HEK293T (cell line): ENCODE measurements at regions not wholly inside any gene's neighbourhood (a gene's known extent, or its start where the extent isn't known, plus 50 kb on each side); places are given as distances from the start of the nearest gene placed in this dataset.

Experiments used
- CTCF ChIA-PET: fragments of 350-600 bp; formaldehyde crosslinking; extraction: SDS; loops from one replicate; lab custom pipeline; 2021; ENCODE audit warnings: antibody characterized with exemption, inconsistent platforms; lab: Yijun Ruan, JAX
- POLR2A ChIA-PET: fragments of 350-600 bp; formaldehyde crosslinking; extraction: SDS; loops from one replicate; lab custom pipeline; 2020; ENCODE audit warnings: antibody characterized with exemption, inconsistent platforms; lab: Yijun Ruan, JAX
- DNase-seq: peaks from one replicate; pipeline ENCODE4 v3.0.0; 2012; ENCODE audit warnings: mixed read lengths; ENCODE audit errors: extremely low spot score
- ARNT ChIP-seq: fragments of 450-650 bp; IDR thresholded peaks from 2 replicates; pipeline ENCODE4 v1.6.1; 2017; ENCODE audit warnings: mild to moderate bottlenecking
- BHLHE40 ChIP-seq: fragments of 450-650 bp; IDR thresholded peaks from 2 replicates; pipeline ENCODE4 v1.6.1; 2016; ENCODE audit warnings: mild to moderate bottlenecking, moderate library complexity, borderline replicate concordance
- CTBP1 ChIP-seq: fragments of 450-650 bp; IDR thresholded peaks from 2 replicates; pipeline ENCODE4 v1.6.1; 2016; ENCODE audit warnings: borderline replicate concordance
- ELF4 ChIP-seq: fragments of 450-650 bp; IDR thresholded peaks from 2 replicates; pipeline ENCODE4 v1.6.1; 2017; ENCODE audit warnings: antibody characterized with exemption
- FOXA1 ChIP-seq: fragments of 450-650 bp; IDR thresholded peaks from 2 replicates; pipeline ENCODE4 v1.6.1; 2016; ENCODE audit warnings: mild to moderate bottlenecking
- FOXK2 ChIP-seq: fragments of 450-650 bp; IDR thresholded peaks from 2 replicates; pipeline ENCODE4 v1.6.1; 2016; ENCODE audit warnings: mild to moderate bottlenecking
- FOXM1 ChIP-seq: fragments of 450-650 bp; IDR thresholded peaks from 2 replicates; pipeline ENCODE4 v1.6.1; 2017; ENCODE audit warnings: mild to moderate bottlenecking, borderline replicate concordance
- HDGF ChIP-seq: fragments of 450-650 bp; IDR thresholded peaks from 2 replicates; pipeline ENCODE4 v1.6.1; 2017; ENCODE audit warnings: antibody characterized with exemption, borderline replicate concordance
- L3MBTL2 ChIP-seq: fragments of 450-650 bp; conservative IDR thresholded peaks from 2 replicates; pipeline ENCODE4 v1.6.1; 2016; ENCODE audit warnings: mild to moderate bottlenecking
- LEF1 ChIP-seq: fragments of 450-650 bp; IDR thresholded peaks from 2 replicates; pipeline ENCODE4 v1.6.1; 2017; ENCODE audit warnings: mild to moderate bottlenecking, borderline replicate concordance
- NFRKB ChIP-seq: fragments of 450-650 bp; IDR thresholded peaks from 2 replicates; pipeline ENCODE4 v1.6.1; 2016; ENCODE audit warnings: mild to moderate bottlenecking, moderate library complexity
- PKNOX1 ChIP-seq: fragments of 450-650 bp; IDR thresholded peaks from 2 replicates; pipeline ENCODE4 v1.6.1; 2016
- SP1 ChIP-seq: fragments of 450-650 bp; IDR thresholded peaks from 2 replicates; pipeline ENCODE4 v1.6.1; 2017
- SUZ12 ChIP-seq: fragments of 450-650 bp; IDR thresholded peaks from 2 replicates; pipeline ENCODE4 v1.6.1; 2016; ENCODE audit warnings: mild to moderate bottlenecking
- TARDBP ChIP-seq: fragments of 450-650 bp; IDR thresholded peaks from 2 replicates; pipeline ENCODE4 v1.6.1; 2016
- ZNF384 ChIP-seq: fragments of 450-650 bp; IDR thresholded peaks from 2 replicates; pipeline ENCODE4 v1.6.1; 2016

- ChIA-PET POLR2A (no interaction called here), CTCF (no interaction called here)
- DNase-seq, result no peak
- TF ChIP-seq FOXM1 (no peak), BHLHE40 (no peak), PKNOX1 (no peak), ARNT (no peak), TARDBP (no peak), ZNF384 (no peak), FOXA1 (no peak), L3MBTL2 (no peak), SUZ12 (no peak), FOXK2 (no peak), SP1 (no peak), HDGF (no peak)
Measured at GRCh38 chr2:48883661-48884060, 128.1 kb upstream of the LHCGR start.

- TF ChIP-seq SUZ12, result no peak
- no peak for TF ChIP-seq L3MBTL2
- no peak for TF ChIP-seq SP1
- TF ChIP-seq FOXK2, result no peak
- TF ChIP-seq TARDBP, result no peak
- TF ChIP-seq ELF4, result no peak
- no peak for TF ChIP-seq BHLHE40
- no peak for TF ChIP-seq PKNOX1
- no peak for TF ChIP-seq FOXM1
- no peak for TF ChIP-seq CTBP1
- no peak for TF ChIP-seq ARNT
- no peak for TF ChIP-seq HDGF
- CTCF ChIA-PET, result no interaction called here
- POLR2A ChIA-PET, result no interaction called here
- no peak for DNase-seq
Measured at GRCh38 chr2:48874282-48874681, 118.8 kb upstream of the LHCGR start.

GRCh38 chr2:48873666-48874065, 118.1 kb upstream of the LHCGR start:
- DNase-seq, result no peak
- ChIA-PET CTCF (no interaction called here), POLR2A (no interaction called here)
- TF ChIP-seq ARNT (no peak), NFRKB (no peak), FOXK2 (no peak), PKNOX1 (no peak), FOXA1 (no peak), BHLHE40 (no peak), TARDBP (no peak), FOXM1 (no peak), ZNF384 (no peak), SP1 (no peak), ELF4 (no peak), HDGF (no peak), L3MBTL2 (no peak), LEF1 (no peak)

DNA sequence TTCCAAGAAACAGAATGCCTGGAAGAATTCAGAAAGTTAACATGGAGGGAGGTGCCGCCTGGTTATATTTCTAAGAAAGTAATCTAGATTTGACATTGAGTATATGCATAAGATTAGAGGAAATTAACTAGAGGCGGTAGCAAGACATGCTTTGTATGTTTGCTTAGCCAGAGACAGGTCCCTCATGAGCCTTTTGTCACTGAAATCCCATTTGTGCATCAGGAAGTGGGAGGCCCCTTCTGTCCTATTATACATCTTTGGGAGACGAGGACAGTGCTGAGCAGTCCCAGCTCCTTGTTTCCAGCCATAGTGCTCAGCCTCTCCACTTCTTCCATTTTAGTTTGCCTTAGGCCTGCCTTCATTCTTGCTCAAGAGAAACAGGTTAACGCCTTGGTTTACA, 115.4 kb upstream of the LHCGR start:
- ChIA-PET CTCF (no interaction called here), POLR2A (no interaction called here)
- no peak for DNase-seq
- TF ChIP-seq FOXA1, result no peak
- TF ChIP-seq CTBP1, result no peak
- TF ChIP-seq ARNT, result no peak

GRCh38 chr2:48870503-48870902, 115.0 kb upstream of the LHCGR start:
- no peak for DNase-seq
- POLR2A ChIA-PET, result no interaction called here
- CTCF ChIA-PET, result no interaction called here
- no peak for TF ChIP-seq HDGF
- TF ChIP-seq SUZ12, result no peak
- TF ChIP-seq FOXA1, result no peak

DNA sequence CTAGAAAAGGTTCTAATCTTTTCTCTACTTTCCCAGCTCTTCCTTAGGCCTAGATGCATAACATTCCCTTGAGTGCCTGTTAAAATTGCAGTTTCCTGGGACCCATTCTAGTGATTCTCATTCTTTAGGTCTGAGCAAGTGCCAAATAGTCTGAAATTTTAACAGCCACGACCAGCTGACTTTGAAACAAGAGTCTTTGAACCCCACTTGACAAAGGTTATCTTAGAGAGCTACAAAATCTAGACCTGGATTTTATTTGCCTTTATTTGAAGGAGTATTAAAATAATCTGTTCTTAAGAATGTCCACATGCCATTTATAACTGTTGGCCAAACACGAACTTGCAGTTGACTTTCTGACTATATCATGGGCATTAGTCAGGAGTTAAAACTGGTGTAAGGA, 110.2 kb upstream of the LHCGR start:
- ChIA-PET CTCF (no interaction called here), POLR2A (no interaction called here)
- DNase-seq, result no peak
- no peak for TF ChIP-seq L3MBTL2
- no peak for TF ChIP-seq HDGF
- no peak for TF ChIP-seq PKNOX1
- TF ChIP-seq FOXK2, result no peak
- no peak for TF ChIP-seq BHLHE40

GRCh38 chr2:48860380-48860779, 104.9 kb upstream of the LHCGR start:
- ChIA-PET POLR2A (no interaction called here), CTCF (interaction anchor here (0.6 kb wide), 1 partner anchor 14 kb away, joined by 3 read pairs; no protein-coding TSS in a partner anchor)
- DNase-seq, result no peak
- TF ChIP-seq PKNOX1 (no peak), LEF1 (no peak), ELF4 (no peak), SUZ12 (no peak), HDGF (no peak), BHLHE40 (no peak), ZNF384 (no peak)
